ENCODE measurements at regions not wholly inside any gene's neighbourhood (a gene's known extent, or its start where the extent isn't known, plus 50 kb on each side); places are given as distances from the start of the nearest gene placed in this dataset.
A peak's percentile ranks its signal among the peaks of the same experiment; 100 is the strongest.

DNA sequence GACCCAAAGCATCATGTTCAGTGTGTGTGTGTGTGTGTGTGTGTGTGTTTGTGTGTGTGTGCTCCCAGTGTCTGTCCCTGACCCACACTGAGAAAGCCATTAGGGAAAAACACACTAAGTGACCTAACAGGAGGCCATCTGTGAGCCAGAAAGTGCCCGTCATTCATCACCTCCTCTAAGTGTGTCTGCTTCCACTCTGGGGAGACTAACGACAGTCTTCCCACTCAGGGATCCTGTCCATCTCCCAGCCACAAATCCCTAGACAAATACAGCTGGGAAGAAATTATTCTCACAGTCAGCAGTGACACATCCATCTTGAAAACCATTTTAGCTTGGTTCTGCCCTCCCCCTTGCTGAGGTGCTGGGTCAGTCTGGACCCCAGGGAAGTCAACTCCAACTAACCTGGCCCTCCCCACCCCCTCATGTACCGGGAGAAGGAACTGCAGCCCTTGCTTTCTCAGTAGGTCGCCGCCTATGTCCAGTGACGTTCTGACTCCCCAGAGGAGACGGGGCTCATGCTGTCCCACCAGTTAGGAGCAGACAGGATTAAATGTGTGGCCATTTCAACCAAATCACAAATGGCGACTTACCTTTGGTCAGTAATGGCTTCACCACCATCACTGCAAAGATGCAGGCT, 296.5 kb upstream of the ZNF32 start:
- DNase-seq, result peak; percentile 33

DNA sequence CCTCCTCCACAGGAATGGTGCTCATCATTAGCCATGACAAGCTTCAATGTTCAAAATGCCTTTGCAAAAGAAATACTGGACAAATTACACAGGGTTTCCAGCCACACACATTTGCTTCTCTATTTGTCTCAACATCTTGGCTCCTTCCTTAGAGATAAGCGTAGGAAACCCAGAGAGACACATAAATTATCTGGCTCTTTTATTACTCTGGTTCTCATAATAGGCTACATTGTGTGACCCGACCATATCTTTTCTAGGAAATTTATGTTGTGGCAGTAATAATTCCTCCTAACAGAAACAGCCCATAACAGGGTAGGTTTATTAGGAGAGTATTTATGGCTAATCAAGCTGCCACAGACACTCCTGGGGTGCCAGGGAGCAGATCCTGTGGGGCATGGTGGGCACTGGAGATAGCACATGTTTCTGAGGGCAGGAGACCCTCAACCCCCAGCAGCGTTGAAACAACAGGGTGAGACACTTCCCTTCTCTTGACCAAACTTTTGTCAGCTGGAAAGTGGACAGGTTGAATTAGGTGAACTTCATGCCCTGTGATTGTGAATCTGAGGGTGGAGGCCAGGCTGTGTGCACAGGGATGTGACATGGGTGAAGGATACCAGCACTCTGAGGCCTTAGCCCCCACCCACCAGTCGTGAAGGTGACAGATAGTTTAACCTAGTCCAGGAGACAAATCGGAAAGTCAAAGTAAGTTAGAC, 295.9 kb upstream of the ZNF32 start:
- peak; percentile 45 for DNase-seq

DNA sequence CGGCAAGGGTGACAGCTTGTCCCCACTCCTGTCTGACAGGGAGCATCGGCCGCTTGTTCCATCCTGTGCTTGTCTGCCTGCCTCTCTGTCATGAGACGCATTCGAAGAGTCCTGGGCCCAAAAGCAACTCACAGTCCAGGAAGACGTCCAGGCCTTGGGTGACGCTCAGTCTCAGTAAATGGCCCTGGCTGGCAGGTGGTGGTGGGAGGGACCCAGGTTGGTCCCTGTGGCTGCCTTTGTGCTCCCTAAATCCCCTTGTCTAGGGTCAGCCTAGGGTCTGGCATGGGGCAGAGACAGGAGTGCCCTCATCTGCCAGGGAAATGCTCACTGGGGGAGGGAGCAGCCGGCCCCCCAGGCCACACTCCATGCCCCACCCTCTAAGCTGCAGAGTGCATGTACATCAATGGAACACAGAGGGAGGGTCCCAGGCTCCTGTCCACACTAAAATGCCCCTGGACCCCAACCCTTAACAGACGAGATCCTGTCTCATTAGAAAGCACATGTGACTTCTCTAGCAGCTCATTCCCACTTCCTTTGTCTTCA, 295.2 kb upstream of the ZNF32 start:
- peak; percentile 54 for DNase-seq

DNA sequence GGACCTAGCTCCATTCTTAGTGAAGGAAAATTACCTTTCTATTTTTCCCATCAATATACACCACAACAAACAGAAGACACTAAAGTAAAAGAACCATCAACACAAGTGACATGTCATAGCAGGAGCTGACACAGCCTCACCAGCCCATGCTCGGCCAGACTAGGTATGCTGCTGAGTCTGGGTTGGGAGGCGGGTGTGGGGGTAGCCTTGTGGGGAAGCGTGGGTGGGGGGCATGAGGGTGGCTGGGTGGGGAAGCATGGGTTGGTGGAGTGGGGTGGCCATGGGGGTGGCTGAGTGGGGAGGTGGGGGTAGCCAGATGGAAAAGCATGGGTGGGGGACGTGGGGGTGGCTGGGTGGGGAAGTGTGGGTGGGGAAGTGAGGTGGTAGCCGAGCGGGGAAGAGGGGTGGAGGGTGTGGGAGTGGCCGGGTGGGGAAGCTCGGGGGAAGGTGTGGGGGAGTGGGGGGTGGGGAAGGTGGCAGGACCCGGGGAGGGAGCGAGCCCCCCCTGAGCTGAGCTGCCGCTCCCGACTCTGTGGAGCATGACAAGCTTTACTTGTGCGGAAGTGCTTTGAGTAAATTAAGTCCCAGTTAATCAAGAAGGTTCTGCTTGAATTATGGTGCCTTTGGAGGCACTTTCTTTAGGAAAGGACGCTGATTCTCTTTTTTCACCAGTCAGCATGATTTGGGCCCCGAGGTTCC, 294.6 kb upstream of the ZNF32 start:
- peak; percentile 44 for DNase-seq

DNA sequence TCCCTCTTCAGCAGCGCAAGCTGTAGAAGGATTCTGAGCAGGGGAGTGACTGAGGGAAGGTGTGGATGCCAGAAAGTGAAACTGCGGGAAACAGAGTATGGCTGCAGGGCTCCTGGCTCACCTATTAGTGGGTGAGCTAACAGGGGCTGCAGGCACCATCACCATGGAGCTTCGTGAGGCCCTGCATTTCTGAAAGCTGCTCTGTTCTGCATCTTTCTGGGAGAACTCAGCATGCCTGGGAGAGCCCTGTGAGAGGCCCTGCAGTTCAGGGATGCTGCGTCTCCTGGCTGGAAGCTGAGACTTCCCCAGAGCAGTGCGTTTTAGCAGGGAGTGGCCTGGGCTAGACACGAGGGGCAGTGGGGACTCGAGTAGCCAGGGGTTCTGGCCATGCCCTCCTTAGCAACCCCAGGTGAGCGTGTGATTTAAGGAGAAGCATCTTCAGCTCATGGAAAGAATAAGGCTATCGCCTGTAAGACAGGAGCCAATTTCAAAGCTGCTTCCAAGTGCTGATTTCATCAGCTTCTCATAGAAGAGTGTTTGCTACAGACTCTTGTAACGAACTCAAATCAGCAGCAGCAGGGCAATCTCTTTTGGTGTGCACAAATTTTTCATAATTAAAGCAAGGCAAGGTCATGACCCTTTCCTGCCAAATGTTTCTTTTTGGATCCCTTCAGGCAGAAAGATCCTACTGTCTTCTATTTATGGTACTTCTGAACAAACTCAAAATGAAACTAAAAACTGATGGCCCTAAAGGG, 293.6 kb upstream of the ZNF32 start:
- DNase-seq, result peak; percentile 35

DNA sequence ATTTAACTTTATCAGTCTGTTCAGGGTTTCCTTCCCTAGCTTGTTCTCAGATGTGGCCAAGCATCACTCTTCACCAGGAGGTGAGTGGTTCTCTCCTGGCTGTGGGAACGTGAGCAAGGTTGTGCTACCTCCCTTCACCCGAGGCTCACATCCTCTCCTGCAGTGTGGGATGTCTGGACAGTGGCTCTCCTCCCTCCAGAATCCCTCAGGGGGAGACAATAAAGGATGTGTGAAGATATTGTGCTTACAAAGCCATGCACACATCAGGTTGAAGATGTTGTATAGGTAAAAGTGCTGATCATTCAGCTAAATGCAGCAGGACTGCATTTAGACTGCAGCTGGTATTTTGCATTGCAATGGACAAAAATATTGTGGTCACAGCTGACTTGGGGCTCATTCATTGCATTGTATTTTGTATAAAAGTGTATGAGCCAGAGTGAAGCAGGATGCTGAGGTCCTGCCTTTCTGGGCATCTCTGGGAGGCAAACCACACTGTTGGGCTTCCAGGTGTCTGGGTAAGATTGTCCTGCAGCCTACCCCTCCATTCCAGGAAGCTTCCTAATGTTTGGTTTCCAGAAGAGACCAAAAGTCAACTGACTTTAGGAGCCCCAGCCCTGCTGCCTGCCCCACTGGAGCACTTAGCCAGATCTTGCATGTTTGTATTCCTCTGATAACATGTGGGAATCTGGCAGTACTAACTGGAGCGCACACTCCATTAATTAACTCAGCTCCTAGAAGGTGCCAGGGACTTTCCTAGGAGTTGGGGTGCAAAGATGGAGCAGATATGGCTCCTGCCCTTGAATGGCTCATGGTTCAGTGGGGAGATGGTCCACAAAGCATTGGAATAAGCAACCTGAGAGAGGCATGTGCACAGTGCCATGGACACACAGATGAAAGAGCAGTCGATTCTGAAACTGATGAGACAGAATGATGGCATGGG, 292.5 kb upstream of the ZNF32 start:
- DNase-seq, result peak; percentile 38

DNA sequence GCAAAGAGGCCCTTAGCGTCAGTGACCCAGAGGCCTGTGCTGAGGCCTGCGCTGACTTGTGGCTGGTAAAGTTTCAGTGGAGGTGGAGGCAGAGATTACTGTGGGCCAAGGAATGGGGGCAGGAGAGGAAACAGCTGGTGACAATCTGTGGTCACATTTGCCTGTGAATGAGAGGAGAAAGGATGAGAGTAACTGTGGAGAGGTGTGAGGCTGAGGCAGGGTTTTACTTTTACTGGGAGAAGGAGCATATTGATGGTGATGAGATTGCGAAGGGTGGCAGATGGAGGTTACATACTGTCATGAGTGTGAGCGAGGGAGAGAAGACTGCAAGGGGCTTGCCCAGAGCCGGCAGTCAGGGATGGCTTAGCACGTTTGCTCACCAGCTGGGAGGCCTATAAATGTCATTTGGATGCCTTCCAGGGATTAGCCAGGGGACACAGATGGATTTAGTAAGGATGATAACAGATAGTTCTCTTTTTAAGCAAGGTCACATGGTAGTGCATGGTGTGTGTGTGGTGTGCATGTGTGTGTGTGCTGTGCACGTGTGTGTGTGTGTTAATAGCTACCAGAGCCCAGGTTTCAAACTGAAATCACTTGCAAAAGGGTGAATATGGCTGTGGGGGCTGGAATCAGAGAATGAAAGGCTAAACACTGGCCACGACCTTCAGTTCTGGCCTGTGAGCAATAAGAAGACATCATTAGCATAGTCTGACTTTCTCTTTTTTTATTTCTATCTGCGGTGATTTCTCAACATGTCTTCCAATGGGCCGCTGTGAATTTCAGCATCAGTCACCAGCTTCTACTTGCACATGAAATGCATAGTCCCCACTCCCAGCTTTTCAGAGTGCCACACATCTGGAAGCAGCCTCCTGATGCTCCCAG, 291.5 kb upstream of the ZNF32 start:
- DNase-seq, result peak; percentile 38

DNA sequence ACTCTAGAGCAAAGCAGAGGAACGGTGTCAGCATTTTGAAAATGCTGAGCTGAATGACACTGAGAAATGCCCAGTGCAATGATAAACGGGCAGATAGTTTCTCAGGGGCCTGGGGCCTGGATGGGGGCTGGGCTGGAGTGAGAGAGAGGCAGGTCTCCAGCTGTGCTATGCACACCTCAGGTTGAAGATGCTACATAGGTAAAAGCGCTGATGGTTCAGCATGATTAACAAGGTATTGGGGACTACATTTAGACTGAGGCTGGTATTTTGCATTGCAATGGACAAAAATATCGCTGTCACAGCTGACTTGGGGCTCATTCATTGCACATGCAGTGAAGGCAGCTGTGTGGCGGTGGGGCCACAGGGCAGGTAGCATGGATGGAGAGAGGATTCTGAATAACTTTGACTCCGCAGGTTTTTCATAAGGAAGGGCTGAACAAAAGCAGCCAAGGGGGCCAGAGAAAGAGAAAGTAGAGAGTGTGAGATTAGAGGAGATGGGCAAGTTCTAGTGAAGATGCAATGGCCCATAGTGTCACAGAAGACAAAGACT, 290.8 kb upstream of the ZNF32 start:
- peak; percentile 24 for DNase-seq

DNA sequence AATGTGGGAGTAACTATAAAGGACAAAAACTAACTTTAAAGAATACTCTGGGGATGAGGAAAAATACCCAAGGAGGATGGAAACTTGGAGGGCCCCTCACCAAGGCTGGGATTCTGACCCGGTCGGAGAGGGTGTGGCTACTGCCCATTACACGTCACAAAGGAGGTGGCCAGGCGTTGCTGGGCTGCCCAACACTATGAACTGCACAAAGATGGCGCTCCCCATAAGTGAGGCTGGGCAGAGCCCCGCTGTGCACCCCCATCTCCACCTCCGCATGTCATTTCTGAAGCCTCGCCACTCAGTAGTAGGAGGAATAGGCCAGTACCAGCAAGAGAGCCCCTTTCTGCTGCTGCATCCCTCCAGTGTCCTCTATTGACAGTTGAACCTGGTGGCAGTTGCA, 290.1 kb upstream of the ZNF32 start:
- DNase-seq, result peak; percentile 21

DNA sequence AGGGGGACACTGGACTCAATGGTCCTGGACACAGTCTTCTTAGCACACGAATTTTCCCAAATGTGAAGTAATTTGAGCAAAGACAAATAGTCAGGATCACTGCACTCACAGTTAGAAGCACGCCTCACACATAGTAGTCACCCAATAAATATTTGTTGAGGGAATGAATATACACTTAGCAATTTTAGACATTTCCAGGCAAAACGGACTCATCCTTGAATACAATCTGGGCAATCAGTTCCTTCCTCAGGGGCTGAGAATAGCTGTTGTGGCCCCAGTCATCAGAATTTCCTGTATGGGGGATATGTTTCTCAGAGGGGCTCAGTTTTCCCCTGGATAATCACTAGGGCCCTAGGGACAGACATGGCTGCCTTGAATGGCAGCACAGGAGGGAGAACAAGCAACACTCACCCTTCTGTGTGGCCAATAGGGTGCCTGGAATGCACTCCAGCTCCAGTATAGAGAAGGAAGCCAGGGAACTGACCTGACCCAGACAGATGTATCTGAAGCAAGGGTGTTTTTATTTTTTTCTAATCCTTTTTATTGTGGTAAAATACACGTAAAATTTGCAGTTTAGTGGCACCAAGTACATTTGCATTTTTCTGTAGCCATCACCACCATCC, 282.7 kb upstream of the ZNF32 start:
- DNase-seq, result no peak

DNA sequence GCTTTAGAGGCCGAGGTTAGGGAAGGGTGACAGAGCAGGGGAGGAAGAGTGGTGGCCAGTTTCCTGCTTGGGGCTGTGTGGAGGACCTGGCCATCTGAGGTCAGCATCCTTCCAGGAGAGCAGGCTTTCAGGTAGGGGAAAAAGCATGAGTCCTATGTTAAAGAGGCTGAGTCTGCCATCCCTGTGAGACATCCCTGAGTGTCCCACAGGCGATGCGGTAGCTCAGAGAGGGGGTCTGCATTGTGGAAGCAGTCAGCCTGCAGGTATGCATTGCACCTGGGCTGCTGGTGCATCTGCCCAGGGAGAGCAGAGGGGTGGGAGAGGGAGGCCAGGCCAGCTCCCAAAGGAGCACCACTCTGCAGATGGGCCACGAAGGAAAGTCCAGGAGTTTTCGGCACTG, 282.1 kb upstream of the ZNF32 start:
- DNase-seq, result no peak

DNA sequence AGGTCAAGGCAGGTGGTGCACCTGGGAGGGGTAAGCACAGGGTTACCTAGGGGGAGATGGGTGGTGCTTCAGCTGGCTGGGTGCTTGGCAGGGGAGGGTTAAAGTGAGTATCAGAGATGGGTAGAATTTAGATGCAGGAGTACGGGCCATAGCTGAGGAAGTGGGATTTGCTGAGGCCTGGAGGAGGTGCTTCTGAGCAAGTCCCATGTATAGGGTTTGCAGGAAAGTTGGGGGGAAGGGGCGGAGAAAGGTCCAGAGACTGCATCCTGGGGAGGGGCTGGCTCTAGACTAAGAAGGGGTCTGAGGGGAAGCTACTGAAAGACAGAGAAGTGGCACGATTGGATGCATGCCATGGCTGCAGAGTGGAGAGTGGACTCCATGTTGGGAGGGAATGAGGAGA, 281.6 kb upstream of the ZNF32 start:
- no peak for DNase-seq

DNA sequence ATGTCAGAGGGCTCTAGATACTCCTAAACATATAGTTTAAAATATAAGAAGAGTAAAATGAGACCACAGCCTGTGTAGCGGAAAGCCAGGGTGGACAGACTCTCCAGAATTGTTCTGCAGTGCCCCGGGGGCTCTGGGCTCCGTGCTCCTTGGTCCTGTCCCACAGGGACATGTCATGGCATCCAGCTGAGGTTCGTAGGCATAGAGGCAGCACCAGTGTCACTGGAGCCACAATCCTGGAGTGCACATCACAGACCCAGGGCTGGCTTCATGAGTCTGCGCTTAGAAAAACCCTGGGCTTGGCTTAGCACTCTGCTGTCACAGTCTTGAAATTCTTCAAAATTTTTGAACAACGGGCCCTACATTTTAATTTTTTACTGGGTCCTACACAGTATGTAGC, 280.4 kb upstream of the ZNF32 start:
- no peak for DNase-seq

DNA sequence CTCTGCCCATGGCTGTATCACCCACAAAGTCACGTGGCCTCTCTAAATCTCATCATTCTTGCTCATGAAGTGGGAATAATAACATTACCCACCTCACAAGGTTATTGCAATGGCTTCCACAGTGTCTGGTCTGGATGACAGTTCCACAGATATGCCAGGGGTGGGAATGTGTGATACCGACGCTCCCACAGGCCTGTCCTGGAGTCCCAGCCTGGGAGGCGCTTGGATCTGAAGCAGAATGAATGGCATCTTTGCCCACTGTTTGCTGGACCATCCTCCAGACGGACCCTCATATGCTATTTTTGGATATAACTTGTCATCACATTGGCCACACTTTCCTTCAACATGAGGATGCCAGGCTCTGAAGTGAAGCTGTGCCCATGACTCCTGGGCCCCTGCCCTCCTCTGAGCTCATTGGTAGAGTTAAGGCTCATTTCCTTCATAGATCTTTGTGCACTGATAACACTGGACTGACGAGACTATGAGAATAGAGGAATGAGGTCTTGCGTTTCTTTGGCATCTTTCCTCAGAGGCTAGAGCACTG, 279.8 kb upstream of the ZNF32 start:
- DNase-seq, result no peak

DNA sequence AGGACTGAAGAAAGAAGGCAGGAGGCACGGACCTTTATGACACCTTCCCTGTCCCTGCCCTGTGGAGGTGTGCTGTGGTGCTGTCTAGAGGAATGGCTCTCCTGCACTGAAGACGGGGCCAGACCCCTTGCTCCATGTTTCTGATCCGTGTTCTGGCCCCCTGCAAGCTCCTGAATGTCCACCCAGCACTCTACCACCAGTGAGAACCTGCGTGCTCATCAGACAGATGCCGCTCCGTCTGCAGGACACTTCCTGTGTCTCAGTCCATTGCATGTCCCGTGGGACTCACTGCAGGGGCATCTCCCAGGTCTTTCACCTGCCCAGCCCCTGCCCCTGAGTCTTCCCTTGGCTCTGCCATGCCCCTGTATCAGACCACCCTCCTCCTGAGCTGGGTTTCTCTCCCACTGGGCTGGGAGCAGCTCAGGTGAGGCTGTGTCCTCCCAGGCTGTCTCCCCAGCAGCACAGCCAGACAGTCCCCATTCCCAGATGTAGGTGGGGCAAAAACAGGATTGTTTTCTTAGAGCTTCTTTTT, 278.3 kb upstream of the ZNF32 start:
- DNase-seq, result no peak

DNA sequence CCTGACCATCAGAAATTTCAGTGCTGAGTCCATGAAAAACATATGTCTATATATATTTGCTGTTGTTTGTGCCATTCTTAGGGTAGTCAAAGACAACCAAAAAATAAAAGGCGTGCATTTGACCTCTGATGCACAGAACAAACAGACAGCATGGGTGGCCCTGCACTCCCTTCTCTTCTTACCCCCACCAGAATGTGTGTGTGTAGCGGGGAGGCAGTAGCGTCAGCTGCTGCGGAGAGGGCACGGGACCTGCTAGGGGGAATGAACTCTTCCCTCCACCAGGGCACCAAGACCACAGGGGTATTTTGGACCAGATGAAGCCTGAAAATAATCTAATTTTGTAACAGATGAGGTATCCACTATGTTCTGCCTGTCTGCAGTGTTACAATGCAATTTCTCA, 277.7 kb upstream of the ZNF32 start:
- DNase-seq, result no peak

DNA sequence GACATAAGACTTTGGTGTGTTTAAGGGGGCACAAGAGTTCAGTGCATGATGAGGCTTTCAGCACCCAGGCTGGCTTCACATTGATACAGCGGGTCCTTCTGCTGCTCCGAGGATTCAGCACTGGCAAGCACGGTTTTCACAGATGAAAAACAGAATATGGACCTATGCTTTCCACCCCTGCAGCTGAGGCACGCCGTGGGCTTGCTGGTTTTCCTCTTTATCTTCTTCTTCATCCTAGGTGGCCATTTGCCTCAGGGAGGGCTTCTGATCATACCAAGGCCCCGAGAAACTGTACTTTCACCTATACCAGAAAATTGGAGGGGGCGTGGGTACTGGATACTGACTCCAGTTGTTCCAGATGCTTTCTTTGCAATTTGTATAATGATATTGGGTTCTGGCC, 277.1 kb upstream of the ZNF32 start:
- no peak for DNase-seq

DNA sequence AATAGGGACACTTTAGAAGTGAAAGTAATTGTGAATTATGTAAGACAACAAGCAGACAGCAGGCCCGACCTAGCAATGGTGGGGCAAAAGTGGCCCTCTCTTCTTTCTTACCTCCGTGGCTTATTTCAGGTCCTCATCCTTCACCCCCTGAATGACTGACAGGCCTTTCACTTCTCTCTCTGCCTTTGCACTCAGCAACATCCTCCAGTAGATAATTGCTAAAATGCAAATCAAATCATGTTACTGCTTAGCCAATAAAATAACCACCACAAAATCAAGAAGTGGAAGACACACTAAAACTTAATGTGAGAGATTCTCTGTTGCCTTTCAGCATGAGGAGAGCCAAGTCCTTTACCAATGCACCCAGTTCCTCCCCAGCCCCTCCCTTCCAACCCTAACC, 274.6 kb upstream of the ZNF32 start:
- no peak for DNase-seq

All from activated CD8-positive, alpha-beta memory T cell treated with anti-CD3 and anti-CD28 coated beads for 24 hours (primary cell).